ENCODE measurements at regions not wholly inside any gene's neighbourhood (a gene's known extent, or its start where the extent isn't known, plus 50 kb on each side); places are given as distances from the start of the nearest gene placed in this dataset.

DNA sequence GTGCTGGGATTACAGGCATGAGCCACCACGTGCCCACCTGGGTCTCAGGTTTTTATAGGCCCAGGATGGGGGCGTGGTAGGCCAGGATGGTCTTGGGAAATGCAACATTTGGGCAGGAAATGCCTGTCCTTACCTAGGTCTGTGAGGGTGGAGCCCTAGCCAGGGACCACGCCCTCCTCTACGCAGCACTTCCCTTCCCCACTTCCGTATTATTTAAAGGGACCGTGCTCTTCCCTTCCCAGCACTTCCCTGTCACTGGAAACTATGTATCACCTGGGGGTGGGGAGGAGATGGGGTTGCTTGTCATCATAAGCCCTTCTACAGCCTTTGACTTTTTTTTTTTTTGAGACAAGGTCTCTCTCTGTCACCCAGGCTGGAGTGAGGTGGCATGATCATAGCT is 238.9 kb upstream of the NLRP1 start:
- TF ChIP-seq, protein P1, sequence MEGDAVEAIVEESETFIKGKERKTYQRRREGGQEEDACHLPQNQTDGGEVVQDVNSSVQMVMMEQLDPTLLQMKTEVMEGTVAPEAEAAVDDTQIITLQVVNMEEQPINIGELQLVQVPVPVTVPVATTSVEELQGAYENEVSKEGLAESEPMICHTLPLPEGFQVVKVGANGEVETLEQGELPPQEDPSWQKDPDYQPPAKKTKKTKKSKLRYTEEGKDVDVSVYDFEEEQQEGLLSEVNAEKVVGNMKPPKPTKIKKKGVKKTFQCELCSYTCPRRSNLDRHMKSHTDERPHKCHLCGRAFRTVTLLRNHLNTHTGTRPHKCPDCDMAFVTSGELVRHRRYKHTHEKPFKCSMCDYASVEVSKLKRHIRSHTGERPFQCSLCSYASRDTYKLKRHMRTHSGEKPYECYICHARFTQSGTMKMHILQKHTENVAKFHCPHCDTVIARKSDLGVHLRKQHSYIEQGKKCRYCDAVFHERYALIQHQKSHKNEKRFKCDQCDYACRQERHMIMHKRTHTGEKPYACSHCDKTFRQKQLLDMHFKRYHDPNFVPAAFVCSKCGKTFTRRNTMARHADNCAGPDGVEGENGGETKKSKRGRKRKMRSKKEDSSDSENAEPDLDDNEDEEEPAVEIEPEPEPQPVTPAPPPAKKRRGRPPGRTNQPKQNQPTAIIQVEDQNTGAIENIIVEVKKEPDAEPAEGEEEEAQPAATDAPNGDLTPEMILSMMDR (IDR thresholded peaks at IDR 0.05; ENCODE audit: low read depth, low read length), result no peak
- H3K4me3 ChIP-seq (ENCODE audit: low read depth, low read length), result no peak overlapping the region

DNA sequence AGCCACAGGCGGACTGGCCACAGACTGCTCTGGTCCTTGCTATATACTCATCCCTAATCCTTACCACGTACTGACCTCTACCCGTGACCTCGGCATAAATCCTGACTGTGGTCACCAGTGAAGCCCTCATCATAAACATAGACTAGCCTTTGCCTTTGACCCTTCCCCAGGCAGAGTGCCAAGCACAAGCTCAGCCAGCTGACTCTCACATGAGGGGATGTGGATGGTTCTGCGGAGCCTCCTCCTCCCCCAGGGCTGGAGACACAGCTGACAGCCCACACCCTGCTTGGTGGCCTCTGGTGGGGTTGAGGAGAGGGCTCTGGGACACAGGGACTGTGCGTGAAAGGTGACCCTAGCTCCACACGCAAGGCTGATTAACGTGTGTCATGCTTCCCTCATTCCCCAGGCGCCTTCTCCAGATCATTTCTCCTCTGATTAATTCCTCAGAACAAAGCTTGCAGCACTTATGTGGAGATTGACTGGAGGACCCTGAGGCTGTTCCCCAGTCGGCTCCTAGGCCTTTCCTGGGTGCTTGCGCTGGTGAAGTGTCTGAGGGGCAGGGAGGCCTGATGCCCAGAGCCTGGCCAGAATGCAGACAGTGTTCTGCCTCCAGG is 241.5 kb upstream of the NLRP1 start:
- TF ChIP-seq, protein P1 (IDR thresholded peaks at IDR 0.05; ENCODE audit: low read depth, low read length), result no peak
- no peak overlapping the region for H3K4me3 ChIP-seq (ENCODE audit: low read depth, low read length)

DNA sequence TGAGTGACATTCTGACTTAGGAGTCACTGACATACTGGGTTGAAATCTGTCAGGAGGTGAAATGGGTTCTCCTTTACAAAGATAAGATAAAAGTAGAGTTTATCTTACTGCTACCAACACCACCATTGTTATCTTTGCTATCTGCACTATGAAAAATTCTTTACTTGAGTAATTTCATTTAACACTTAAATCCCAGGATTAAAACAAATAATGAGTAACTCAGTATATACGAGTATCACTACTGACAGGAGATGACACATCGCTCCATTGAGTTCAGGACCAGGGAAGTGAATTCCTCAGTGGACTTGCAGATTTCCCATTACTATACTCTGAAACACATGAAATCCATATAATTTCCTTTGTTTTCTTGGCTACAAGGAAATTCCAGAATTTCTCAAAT is 242.1 kb upstream of the NLRP1 start:
- TF ChIP-seq, protein P1 (IDR thresholded peaks at IDR 0.05; ENCODE audit: low read depth, low read length), result no peak
- H3K4me3 ChIP-seq (ENCODE audit: low read depth, low read length), result no peak overlapping the region

DNA sequence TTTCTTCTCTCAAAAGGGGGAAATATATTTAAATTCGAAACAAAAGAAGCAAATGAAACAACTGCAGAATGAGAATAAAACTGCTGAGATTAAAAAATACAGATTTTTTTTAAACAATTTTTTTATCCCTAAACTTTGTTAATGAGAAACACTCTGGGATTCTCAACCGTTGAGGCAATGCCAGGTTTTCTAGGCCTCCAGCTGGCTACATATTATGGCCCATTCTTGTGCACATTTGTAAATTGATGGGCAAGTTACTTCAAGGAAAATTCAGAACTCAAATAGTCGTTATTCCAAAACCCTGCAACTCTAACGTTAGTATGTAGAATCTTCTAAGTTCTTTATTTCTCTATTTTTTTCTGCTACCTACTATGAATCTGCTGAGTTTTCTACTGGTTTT is 239.3 kb upstream of the WSCD1 start:
- H3K4me3 ChIP-seq (ENCODE audit: low read depth, low read length), result no peak overlapping the region
- TF ChIP-seq, protein P1 (IDR thresholded peaks at IDR 0.05; ENCODE audit: low read depth, low read length), result no peak

DNA sequence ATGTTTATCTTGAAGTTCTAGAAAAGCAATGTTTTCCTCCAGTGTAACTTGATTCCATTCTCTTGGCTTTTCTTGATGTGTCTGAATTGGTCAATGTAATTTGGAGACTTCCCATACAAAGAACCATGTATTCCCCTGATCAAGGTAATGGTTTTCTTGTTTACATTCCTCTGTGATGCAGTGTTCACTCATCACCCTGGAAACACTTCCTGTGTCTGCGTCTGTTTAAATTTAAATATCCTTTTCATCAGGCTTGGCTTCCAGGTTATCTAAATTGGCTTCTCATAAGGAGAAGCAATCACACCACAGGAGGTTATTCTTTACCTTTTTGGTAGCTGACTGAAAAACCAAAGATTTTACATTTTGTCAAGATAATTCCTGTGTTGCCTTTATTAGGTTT is 237.3 kb upstream of the WSCD1 start:
- no peak overlapping the region for H3K4me3 ChIP-seq (ENCODE audit: low read depth, low read length)
- TF ChIP-seq, protein P1 (IDR thresholded peaks at IDR 0.05; ENCODE audit: low read depth, low read length), result no peak

DNA sequence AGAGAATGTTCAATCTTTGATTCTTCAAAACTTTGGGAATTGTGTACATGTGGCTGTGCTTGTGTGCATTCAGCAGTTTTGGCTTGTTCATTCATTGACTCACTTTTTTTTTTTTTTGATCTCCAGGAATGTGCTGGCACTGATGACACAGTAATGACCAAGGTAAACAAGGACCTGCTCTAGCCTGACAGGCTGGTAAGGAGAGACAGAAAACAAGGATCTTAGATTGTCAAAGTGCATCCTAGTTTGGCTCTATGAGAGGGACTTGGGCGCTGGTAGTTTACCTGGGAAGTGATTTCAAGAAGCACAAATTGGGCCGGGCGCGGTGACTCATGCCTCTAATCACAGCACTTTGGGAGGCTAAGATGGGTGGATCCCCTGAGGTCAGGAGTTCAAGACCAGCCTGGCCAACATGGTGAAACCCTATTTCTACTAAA is 233.1 kb upstream of the WSCD1 start:
- H3K4me3 ChIP-seq (ENCODE audit: low read depth, low read length), result no peak overlapping the region
- TF ChIP-seq, protein P1 (IDR thresholded peaks at IDR 0.05; ENCODE audit: low read depth, low read length), result no peak

DNA sequence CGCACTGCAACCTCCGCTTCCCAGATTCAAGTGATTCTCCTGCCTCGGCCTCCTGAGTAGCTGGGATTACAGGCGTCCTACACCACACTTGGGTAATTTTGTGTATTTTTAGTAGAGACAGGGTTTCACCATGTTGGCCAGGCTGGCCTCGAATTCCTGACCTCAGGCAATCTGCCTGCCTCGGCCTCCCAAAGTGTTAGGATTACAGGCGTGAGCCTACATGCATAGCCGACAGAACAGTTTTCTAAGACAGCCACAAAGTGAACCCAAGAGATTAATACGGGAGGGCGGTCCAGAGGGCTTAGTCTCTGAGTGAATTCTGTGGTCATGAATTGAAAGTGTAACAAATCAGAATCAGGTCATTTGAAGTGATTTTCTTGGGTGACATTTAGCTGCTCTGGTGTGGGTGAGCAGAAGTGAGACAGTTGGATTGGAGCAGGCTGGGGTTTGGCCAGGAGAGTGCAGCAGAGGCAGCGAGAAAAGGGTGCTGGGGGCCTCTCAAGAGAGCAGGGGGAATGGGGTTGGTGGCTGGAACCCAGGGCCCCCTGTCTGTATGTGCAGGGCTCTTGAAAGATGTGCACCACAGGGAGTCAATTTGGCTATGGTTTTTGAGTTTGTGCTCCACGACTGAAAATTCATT is 231.4 kb upstream of the WSCD1 start:
- TF ChIP-seq, protein P1 (IDR thresholded peaks at IDR 0.05; ENCODE audit: low read depth, low read length), result no peak
- no peak overlapping the region for H3K4me3 ChIP-seq (ENCODE audit: low read depth, low read length)

Measured in WI38 (cell line).